K562 (cell line): ENCODE measurements at regions not wholly inside any gene's neighbourhood (a gene's known extent, or its start where the extent isn't known, plus 50 kb on each side); places are given as distances from the start of the nearest gene placed in this dataset.

Experiments
- ATAC-seq: fragments of 200-7000 bp; cut with Tn5 transposase; 3 replicates; pipeline ENCODE4 v1.9.1; 2020; ENCODE audit warnings: moderate library complexity
- BruUV-seq: library from RNA; stranded (reverse); fragments of 400-500 nt; replicated peaks from 2 replicates; lab custom pipeline; 2021; lab: Mats Ljungman, UMichigan
- CTCF ChIA-PET: fragments of 300-600 bp; formaldehyde crosslinking; extraction: SDS; loops from one replicate; lab custom pipeline; 2021; ENCODE audit warnings: low intra/inter-chr PET ratio; lab: Yijun Ruan, JAX
- POLR2A ChIA-PET: fragments of 300-600, 350-650 bp; sonication (Branson Sonifier 250); formaldehyde crosslinking; extraction: SDS; loops from one replicate; lab custom pipeline; 2021; ENCODE audit warnings: antibody characterized with exemption, inconsistent platforms; lab: Yijun Ruan, JAX
- DNase-seq, 4 experiments: peaks; one replicate each; pipeline versions ENCODE4 v3.0.0 to v3.0.0-alpha.2; 2011 to 2018; ENCODE audit warnings: low spot score in 3 of 4, mixed read lengths in 3 of 4; ENCODE audit errors: extremely low read depth in 1 of 4
- FAIRE-seq: peaks from 2 replicates; lab custom pipeline; 2011; peaks lifted over from hg19 to GRCh38; lab: Jason Lieb, UNC
- H2AFZ ChIP-seq: 2 replicates; pipeline ENCODE4 v1.6.0; 2011; ENCODE audit warnings: low read depth, low read length, control low read depth, inconsistent platforms
- H3K27ac ChIP-seq: fragments of 200-600 bp; 3 replicates; pipeline ENCODE4 v1.8.0; 2011; ENCODE audit warnings: low read depth, mild to moderate bottlenecking, control low read depth, inconsistent platforms, low read length, moderate library complexity, mixed read lengths; ENCODE audit errors: extremely low read depth
- H3K27me3 ChIP-seq, 2 experiments: fragments of 300-600 bp in 1 of 2; 2 replicates in 1 of 2; 3 replicates in 1 of 2; pipeline versions ENCODE4 v1.6.0 to v1.8.0; 2011; ENCODE audit warnings: inconsistent platforms in 2 of 2, low read length in 2 of 2, mild to moderate bottlenecking in 1 of 2, mixed read lengths in 1 of 2, moderate library complexity in 1 of 2; ENCODE audit not compliant: control insufficient read depth in 2 of 2, insufficient read depth in 2 of 2
- H3K36me3 ChIP-seq: fragments of 300-600 bp; 3 replicates; pipeline ENCODE4 v1.8.0; 2011; ENCODE audit warnings: mild to moderate bottlenecking, low read length, inconsistent platforms; ENCODE audit not compliant: control insufficient read depth, insufficient read depth
- H3K4me1 ChIP-seq, 2 experiments: fragments of 200-600 bp in 1 of 2; replicated peaks in 1 of 2; 2 replicates in 1 of 2; 3 replicates in 1 of 2; pipeline versions ENCODE4 v1.5.1 to v1.8.0; 2011; ENCODE audit warnings: inconsistent platforms in 2 of 2, low read length in 2 of 2, mild to moderate bottlenecking in 1 of 2, mixed read lengths in 1 of 2, moderate library complexity in 1 of 2; ENCODE audit not compliant: control insufficient read depth in 2 of 2, insufficient read depth in 2 of 2
- H3K4me2 ChIP-seq: 2 replicates; pipeline ENCODE4 v1.6.1; 2011; ENCODE audit warnings: low read length, control low read depth, inconsistent platforms, mixed read lengths; ENCODE audit not compliant: insufficient read depth
- H3K4me3 ChIP-seq: fragments of 200-600 bp; sonication (generic), shearing (Covaris generic); 2 replicates; pipeline ENCODE4 v1.5.1; 2016; ENCODE audit warnings: control low read depth, inconsistent platforms
- H3K79me2 ChIP-seq: fragments of 200-600 bp; 3 replicates; pipeline ENCODE4 v1.8.0; 2011; ENCODE audit warnings: low read length, inconsistent platforms; ENCODE audit not compliant: control insufficient read depth, insufficient read depth
- H3K9ac ChIP-seq, 2 experiments: 2 replicates each; pipeline versions ENCODE4 v1.6.0 to v1.6.1; 2011; ENCODE audit warnings: low read depth in 2 of 2, low read length in 2 of 2, control low read depth in 1 of 2, inconsistent platforms in 1 of 2, mild to moderate bottlenecking in 1 of 2, mixed read lengths in 1 of 2; ENCODE audit not compliant: insufficient read depth in 1 of 2
- H3K9me1 ChIP-seq: one replicate; pipeline ENCODE4 v1.6.0; 2011; ENCODE audit warnings: inconsistent platforms, mild to moderate bottlenecking, low read length, moderate library complexity; ENCODE audit not compliant: control insufficient read depth, insufficient read depth
- H3K9me3 ChIP-seq: replicated peaks from 2 replicates; pipeline ENCODE4 v1.5.1; 2011; ENCODE audit warnings: low read depth, low read length, inconsistent platforms; ENCODE audit not compliant: control insufficient read depth, insufficient read depth
- H4K20me1 ChIP-seq: replicated peaks from 2 replicates; pipeline ENCODE4 v1.6.1; 2011; ENCODE audit warnings: low read length, inconsistent platforms, mixed read lengths; ENCODE audit not compliant: control insufficient read depth, insufficient read depth
- BRD4 ChIP-seq: fragments of 200-600 bp; sonication (generic); IDR thresholded peaks from 2 replicates; pipeline ENCODE4 v1.6.1; 2017; ENCODE audit warnings: inconsistent platforms
- CHD4 ChIP-seq: fragments of 200-600 bp; sonication (generic); IDR thresholded peaks from 3 replicates; pipeline ENCODE4 v1.6.1; 2012; ENCODE audit warnings: low read depth, mild to moderate bottlenecking, mixed read lengths, low read length, inconsistent platforms; ENCODE audit not compliant: insufficient read depth, insufficient replicate concordance, poor library complexity, severe bottlenecking
- HLTF ChIP-seq: fragments of 450-650 bp; IDR thresholded peaks from 2 replicates; pipeline ENCODE4 v1.6.1; 2016
- NFE2 ChIP-seq: IDR thresholded peaks from 2 replicates; pipeline ENCODE4 v1.6.1; 2014; ENCODE audit warnings: antibody characterized with exemption, low read depth
- ZFP36 ChIP-seq: fragments of 150-350 bp; IDR thresholded peaks from 2 replicates; pipeline ENCODE4 v1.6.1; 2018; ENCODE audit warnings: low read length, low read depth; ENCODE audit not compliant: partially characterized antibody
- WGBS: fragments of 100-300 bp; shearing (Covaris generic); methylation state at CpG from one replicate; pipeline ENCODE4 v1.1.6; 2016; ENCODE audit warnings: low coverage, mixed read lengths; ENCODE audit not compliant: insufficient coverage; ENCODE audit errors: missing lambda C conversion rate; 5-methylcytosine and 5-hydroxymethylcytosine counted together
- in situ Hi-C: fragments of 300-500 bp; cut with MboI; formaldehyde crosslinking; loops from 4 replicates; pipeline ENCODE4 v1.15.0; 2018; ENCODE audit warnings: inconsistent platforms, mixed read lengths
- intact Hi-C: fragments of 100-400 bp; cut with micrococcal nuclease; formaldehyde crosslinking; loops from 2 replicates; pipeline ENCODE4 v1.14.2; 2022

DNA sequence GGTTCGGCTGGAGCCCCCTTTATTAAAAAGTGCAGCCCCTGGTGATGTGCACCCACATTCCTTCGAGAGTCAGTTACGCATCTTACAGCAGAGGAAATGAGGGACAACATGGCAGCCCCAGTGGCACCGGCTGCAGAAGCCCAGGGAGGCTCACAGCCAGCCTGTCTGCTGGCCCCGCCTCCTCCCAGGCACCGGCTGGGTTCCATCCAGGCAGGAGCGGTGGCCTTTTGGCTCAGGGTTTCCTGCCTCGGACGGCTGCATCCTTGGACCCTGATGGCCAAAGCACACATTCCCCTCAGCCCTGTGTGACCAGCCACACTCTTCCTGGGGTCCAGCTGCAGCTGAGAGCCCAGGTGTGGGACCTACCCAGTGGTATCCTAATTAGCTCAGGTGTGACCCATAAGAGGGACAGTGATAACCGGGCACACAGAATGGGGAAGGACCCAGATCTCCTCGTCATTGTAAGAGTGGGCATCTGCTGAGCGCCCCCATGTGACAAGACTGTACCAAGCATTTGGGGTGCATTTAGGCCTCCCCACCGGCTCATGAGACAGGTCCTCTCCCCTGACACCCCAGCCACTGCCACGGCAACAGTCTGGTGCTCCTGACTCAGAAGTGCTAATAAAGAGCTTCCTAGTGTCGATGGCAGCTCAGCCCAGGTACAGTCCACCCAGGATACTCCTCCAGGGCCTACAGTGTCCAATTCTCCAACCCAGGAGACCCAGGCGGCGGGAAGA lies 63.3 kb upstream of the CHST15 start:
- Histone ChIP-seq H3K4me2 (no peak overlapping the region), H3K9ac (no peak overlapping the region), H2AFZ (no peak overlapping the region), H3K4me3 (no peak overlapping the region), H3K36me3 (no peaks in the 10 kb centered on the region), H3K27ac (no peak overlapping the region), H3K27me3 (peaks cover 0 to 5% of the 10 kb centered on the region in 2 experiments; a peak in 2 of 5 replicates), H3K9me1 (no peaks in the 10 kb centered on the region), H3K79me2 (no peaks in the 10 kb centered on the region), H3K9me3 (no peaks in the 10 kb centered on the region; the same call in 1 of the 2 replicates), H3K4me1 (no peaks in the 10 kb centered on the region), H4K20me1 (no peaks in the 10 kb centered on the region)
- DNase-seq, result no peak
- TF ChIP-seq CHD4, result no peak
- no peak for TF ChIP-seq ZFP36
- TF ChIP-seq BRD4, result no peak
- TF ChIP-seq NFE2, result no peak
- TF ChIP-seq HLTF, result no peak
- no TSS peak for BruUV-seq
- ATAC-seq, result no peak
- CTCF ChIA-PET, result no interaction called here
- POLR2A ChIA-PET, result no interaction called here
- FAIRE-seq, result no peak
- in situ Hi-C loops (no loop called here), intact Hi-C loops (no loop called here)
- WGBS, result 3% methylated on average over 13 of the region's 17 CpGs
